ENCODE measurements at regions not wholly inside any gene's neighbourhood (a gene's known extent, or its start where the extent isn't known, plus 50 kb on each side); places are given as distances from the start of the nearest gene placed in this dataset.

DNA sequence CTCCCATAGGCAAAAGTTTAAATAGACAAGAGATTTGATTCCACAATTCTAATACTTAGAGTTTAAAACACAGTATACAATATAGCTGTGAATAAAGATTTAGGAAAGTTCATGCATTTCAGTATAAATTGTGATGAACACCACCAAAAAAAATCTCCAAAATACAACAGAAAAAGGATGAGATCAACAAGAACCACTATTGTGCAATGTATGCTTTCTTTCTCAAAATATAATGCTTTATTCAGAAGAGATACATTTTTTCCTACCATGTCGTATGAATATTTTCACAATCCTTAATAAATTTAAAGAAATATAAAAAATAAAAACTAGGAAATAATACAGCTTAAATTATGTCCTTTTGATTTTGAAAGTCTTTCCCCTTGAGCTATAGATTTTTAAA is 1309.2 kb downstream of the MRPL39 start (continued):
- TF ChIP-seq, protein P1, sequence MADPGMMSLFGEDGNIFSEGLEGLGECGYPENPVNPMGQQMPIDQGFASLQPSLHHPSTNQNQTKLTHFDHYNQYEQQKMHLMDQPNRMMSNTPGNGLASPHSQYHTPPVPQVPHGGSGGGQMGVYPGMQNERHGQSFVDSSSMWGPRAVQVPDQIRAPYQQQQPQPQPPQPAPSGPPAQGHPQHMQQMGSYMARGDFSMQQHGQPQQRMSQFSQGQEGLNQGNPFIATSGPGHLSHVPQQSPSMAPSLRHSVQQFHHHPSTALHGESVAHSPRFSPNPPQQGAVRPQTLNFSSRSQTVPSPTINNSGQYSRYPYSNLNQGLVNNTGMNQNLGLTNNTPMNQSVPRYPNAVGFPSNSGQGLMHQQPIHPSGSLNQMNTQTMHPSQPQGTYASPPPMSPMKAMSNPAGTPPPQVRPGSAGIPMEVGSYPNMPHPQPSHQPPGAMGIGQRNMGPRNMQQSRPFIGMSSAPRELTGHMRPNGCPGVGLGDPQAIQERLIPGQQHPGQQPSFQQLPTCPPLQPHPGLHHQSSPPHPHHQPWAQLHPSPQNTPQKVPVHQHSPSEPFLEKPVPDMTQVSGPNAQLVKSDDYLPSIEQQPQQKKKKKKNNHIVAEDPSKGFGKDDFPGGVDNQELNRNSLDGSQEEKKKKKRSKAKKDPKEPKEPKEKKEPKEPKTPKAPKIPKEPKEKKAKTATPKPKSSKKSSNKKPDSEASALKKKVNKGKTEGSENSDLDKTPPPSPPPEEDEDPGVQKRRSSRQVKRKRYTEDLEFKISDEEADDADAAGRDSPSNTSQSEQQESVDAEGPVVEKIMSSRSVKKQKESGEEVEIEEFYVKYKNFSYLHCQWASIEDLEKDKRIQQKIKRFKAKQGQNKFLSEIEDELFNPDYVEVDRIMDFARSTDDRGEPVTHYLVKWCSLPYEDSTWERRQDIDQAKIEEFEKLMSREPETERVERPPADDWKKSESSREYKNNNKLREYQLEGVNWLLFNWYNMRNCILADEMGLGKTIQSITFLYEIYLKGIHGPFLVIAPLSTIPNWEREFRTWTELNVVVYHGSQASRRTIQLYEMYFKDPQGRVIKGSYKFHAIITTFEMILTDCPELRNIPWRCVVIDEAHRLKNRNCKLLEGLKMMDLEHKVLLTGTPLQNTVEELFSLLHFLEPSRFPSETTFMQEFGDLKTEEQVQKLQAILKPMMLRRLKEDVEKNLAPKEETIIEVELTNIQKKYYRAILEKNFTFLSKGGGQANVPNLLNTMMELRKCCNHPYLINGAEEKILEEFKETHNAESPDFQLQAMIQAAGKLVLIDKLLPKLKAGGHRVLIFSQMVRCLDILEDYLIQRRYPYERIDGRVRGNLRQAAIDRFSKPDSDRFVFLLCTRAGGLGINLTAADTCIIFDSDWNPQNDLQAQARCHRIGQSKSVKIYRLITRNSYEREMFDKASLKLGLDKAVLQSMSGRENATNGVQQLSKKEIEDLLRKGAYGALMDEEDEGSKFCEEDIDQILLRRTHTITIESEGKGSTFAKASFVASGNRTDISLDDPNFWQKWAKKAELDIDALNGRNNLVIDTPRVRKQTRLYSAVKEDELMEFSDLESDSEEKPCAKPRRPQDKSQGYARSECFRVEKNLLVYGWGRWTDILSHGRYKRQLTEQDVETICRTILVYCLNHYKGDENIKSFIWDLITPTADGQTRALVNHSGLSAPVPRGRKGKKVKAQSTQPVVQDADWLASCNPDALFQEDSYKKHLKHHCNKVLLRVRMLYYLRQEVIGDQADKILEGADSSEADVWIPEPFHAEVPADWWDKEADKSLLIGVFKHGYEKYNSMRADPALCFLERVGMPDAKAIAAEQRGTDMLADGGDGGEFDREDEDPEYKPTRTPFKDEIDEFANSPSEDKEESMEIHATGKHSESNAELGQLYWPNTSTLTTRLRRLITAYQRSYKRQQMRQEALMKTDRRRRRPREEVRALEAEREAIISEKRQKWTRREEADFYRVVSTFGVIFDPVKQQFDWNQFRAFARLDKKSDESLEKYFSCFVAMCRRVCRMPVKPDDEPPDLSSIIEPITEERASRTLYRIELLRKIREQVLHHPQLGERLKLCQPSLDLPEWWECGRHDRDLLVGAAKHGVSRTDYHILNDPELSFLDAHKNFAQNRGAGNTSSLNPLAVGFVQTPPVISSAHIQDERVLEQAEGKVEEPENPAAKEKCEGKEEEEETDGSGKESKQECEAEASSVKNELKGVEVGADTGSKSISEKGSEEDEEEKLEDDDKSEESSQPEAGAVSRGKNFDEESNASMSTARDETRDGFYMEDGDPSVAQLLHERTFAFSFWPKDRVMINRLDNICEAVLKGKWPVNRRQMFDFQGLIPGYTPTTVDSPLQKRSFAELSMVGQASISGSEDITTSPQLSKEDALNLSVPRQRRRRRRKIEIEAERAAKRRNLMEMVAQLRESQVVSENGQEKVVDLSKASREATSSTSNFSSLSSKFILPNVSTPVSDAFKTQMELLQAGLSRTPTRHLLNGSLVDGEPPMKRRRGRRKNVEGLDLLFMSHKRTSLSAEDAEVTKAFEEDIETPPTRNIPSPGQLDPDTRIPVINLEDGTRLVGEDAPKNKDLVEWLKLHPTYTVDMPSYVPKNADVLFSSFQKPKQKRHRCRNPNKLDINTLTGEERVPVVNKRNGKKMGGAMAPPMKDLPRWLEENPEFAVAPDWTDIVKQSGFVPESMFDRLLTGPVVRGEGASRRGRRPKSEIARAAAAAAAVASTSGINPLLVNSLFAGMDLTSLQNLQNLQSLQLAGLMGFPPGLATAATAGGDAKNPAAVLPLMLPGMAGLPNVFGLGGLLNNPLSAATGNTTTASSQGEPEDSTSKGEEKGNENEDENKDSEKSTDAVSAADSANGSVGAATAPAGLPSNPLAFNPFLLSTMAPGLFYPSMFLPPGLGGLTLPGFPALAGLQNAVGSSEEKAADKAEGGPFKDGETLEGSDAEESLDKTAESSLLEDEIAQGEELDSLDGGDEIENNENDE (IDR thresholded peaks at IDR 0.05; ENCODE audit: insufficient replicate concordance, low read length), result no peak
- TF ChIP-seq CEBPB (IDR thresholded peaks at IDR 0.05; ENCODE audit: low read depth, low read length), result no peak
- no peak for TF ChIP-seq NANOG (IDR thresholded peaks at IDR 0.05; ENCODE audit: insufficient read depth, low read depth, low read length, poor library complexity, severe bottlenecking)
- no peak for TF ChIP-seq POLR2A (IDR thresholded peaks at IDR 0.05; ENCODE audit: control extremely low read depth in 1 of 2, low read depth in 2 of 2, low read length in 2 of 2)
